ENCODE measurements at regions not wholly inside any gene's neighbourhood (a gene's known extent, or its start where the extent isn't known, plus 50 kb on each side); places are given as distances from the start of the nearest gene placed in this dataset.

- no peak for DNase-seq
These were observed 550.4 kb downstream of the EBF1 start for GRCh38 chr5:158549311-158549710.

GRCh38 chr5:158546748-158547147 is 553.0 kb downstream of the EBF1 start:
- DNase-seq: no peak

- DNase-seq: no peak
These were observed 553.7 kb downstream of the EBF1 start for GRCh38 chr5:158545949-158546530.

- no peak for DNase-seq
These were observed 555.1 kb downstream of the EBF1 start for GRCh38 chr5:158544388-158545339.

- DNase-seq: no peak
These were observed 556.0 kb downstream of the EBF1 start for GRCh38 chr5:158543539-158544387.

- no peak for DNase-seq
These were observed 558.0 kb downstream of the EBF1 start for GRCh38 chr5:158541536-158542297.

GRCh38 chr5:158538506-158539074 is 561.1 kb downstream of the EBF1 start:
- no peak for DNase-seq

GRCh38 chr5:158537366-158537765 is 562.4 kb downstream of the EBF1 start:
- DNase-seq: no peak

- no peak for DNase-seq
These were observed 565.5 kb downstream of the EBF1 start for GRCh38 chr5:158534203-158534602.

GRCh38 chr5:158532739-158533138 is 567.0 kb downstream of the EBF1 start:
- DNase-seq: no peak

- DNase-seq: no peak
These were observed 567.9 kb downstream of the EBF1 start for GRCh38 chr5:158531860-158532259.

- no peak for DNase-seq
These were observed 569.6 kb downstream of the EBF1 start for GRCh38 chr5:158530115-158530514.

- no peak for DNase-seq
These were observed 570.3 kb downstream of the EBF1 start for GRCh38 chr5:158529454-158529853.

- DNase-seq: no peak
These were observed 574.1 kb downstream of the EBF1 start for GRCh38 chr5:158525663-158526062.

GRCh38 chr5:158524070-158524469 is 575.6 kb downstream of the EBF1 start:
- DNase-seq: no peak

- DNase-seq: no peak
These were observed 576.9 kb downstream of the EBF1 start for GRCh38 chr5:158522776-158523175.

- no peak for DNase-seq
These were observed 577.7 kb downstream of the EBF1 start for GRCh38 chr5:158521995-158522394.

- DNase-seq: no peak
These were observed 580.2 kb downstream of the EBF1 start for GRCh38 chr5:158519433-158520021.

GRCh38 chr5:158516521-158516920 is 583.2 kb downstream of the EBF1 start:
- DNase-seq: no peak

- no peak for DNase-seq
These were observed 584.7 kb downstream of the EBF1 start for GRCh38 chr5:158514986-158515359.

- DNase-seq: no peak
These were observed 585.3 kb downstream of the EBF1 start for GRCh38 chr5:158514319-158514985.

All from CD4-positive, alpha-beta T cell treated with Interferon gamma for 1 hour (primary cell).